Activated naive CD8-positive, alpha-beta T cell treated with anti-CD3 and anti-CD28 coated beads, Interleukin-2, amount 10 ng/mL, durations not matched to agents 7 days and 5 days (primary cell): ENCODE measurements at regions not wholly inside any gene's neighbourhood (a gene's known extent, or its start where the extent isn't known, plus 50 kb on each side); places are given as distances from the start of the nearest gene placed in this dataset.
A peak's percentile ranks its signal among the peaks of the same experiment; 100 is the strongest.
"Not testable (repeated sequence)": the region's sequence is repeated elsewhere in the genome, so short reads cannot be mapped to it uniquely, and the experiment has no call there.

Experiments
- ATAC-seq: fragments of 150-1000 bp; cut with Tn5 transposase; one replicate; pipeline ENCODE4 v1.10.0; 2021; ENCODE audit warnings: low read depth, moderate library complexity
- POLR2A ChIA-PET: fragments of 350-600 bp; sonication (Branson Sonifier 250); formaldehyde crosslinking; loops from one replicate; lab custom pipeline; 2021; ENCODE audit warnings: antibody characterized with exemption; lab: Charles Lee
- DNase-seq: peaks from one replicate; pipeline ENCODE4 v3.0.0; 2021
- H3K27ac Mint-ChIP-seq: one replicate; pipeline ENCODE4 v1.8.0; 2022; ENCODE audit warnings: mild to moderate bottlenecking, mixed read lengths
- H3K27me3 Mint-ChIP-seq: one replicate; pipeline ENCODE4 v1.8.0; 2022; ENCODE audit warnings: mild to moderate bottlenecking, moderate library complexity, mixed read lengths
- H3K36me3 Mint-ChIP-seq: one replicate; pipeline ENCODE4 v1.8.0; 2021; ENCODE audit warnings: mild to moderate bottlenecking, mixed read lengths
- H3K4me1 Mint-ChIP-seq: one replicate; pipeline ENCODE4 v1.8.0; 2021; ENCODE audit warnings: mixed read lengths
- H3K4me3 Mint-ChIP-seq: one replicate; pipeline ENCODE4 v1.8.0; 2022; ENCODE audit warnings: mild to moderate bottlenecking, moderate library complexity, mixed read lengths
- H3K9me3 Mint-ChIP-seq: one replicate; pipeline ENCODE4 v1.8.0; 2021; ENCODE audit warnings: mixed read lengths

DNA sequence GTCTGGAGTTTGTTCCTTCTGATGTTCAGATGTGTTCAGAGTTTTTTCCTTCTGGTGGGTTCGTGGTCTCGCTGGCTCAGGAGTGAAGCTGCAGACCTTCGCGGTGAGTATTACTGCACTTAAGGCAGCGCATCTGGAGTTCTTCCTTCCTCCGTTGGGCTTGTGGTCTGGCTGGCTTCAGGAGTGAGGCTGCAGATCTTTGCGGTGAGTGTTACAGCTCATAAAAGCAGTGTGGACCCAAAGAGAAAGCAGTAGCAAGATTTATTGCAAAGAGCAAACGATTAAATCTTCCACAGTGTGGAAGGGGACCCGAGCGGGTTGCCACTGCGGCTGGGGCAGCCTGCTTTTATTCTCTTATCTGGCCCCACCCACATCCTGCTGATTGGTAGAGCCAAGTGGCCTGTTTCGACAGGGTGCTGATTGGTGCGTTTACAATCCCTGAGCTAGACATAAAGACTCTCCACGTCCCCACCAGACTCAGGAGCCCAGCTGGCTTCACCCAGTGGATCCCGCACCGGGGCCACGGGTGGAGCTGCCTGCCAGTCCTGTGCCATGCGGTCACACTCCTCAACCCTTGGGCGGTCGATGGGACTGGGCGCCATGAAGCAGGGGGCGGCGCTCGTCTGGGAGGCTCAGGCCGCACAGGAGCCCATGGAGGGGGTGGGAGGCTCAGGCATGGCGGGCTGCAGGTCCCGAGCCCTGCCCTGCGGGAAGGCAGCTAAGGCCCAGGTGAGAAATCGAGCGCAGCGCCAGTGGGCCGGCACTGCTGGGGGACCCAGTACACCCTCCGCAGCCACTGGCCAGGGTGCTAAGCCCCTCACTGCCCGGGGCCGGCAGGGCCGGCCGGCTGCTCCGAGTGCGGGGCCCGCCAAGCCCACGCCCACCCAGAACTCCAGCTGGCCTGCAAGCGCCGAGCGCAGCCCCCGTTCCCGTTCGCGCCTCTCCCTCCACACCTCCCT lies 315.3 kb upstream of the SGK1 start:
- H3K27me3 Mint-ChIP-seq, result not testable (repeated sequence)
- H3K4me1 Mint-ChIP-seq, result peaks cover 23% of the 10 kb centered on the region

DNA sequence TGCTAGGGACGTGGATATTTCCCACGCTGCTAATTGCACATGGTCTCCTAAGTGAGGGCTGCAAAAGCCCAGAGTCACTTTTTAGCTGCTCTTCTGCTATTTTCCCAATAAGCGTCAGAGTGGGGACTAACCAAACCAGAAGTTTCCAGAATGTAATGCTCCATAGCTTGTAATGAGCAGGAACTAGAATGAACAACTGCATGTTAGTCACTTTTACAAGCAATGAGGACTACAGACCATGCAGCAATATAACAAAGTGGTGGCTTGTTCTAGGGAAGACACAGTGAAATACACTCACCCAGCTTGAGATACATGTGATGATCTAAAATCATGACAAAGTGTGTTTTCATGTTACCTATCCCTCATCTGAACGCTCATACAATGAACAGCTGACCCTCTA lies 314.1 kb upstream of the SGK1 start:
- Mint-ChIP-seq H3K27ac (no peak overlapping the region), H3K4me1 (peaks cover 16% of the 10 kb centered on the region), H3K9me3 (peaks cover 6% of the 10 kb centered on the region), H3K27me3 (no peaks in the 10 kb centered on the region), H3K4me3 (peak overlapping the region; percentile 15), H3K36me3 (no peaks in the 10 kb centered on the region)
- DNase-seq, result no peak
- no peak for ATAC-seq
- POLR2A ChIA-PET, result interaction anchor here (1.8 kb wide), 1 partner anchor 458 kb away, joined by 4 read pairs; no protein-coding TSS in a partner anchor

More for the DNA sequence above, 315.3 kb upstream of the SGK1 start:
- Mint-ChIP-seq H3K4me3 (peak overlapping the region; percentile 80), H3K27ac (peak overlapping the region; percentile 55)
- POLR2A ChIA-PET, result interaction anchor here (0.6 to 1.8 kb wide), 2 partner anchors 101 to 459 kb away, joined by 4 read pairs; no protein-coding TSS in a partner anchor
- H3K9me3 Mint-ChIP-seq, H3K36me3 Mint-ChIP-seq: not testable (repeated sequence)
- DNase-seq, result peak; percentile 50
- ATAC-seq, result peak; percentile 64

DNA sequence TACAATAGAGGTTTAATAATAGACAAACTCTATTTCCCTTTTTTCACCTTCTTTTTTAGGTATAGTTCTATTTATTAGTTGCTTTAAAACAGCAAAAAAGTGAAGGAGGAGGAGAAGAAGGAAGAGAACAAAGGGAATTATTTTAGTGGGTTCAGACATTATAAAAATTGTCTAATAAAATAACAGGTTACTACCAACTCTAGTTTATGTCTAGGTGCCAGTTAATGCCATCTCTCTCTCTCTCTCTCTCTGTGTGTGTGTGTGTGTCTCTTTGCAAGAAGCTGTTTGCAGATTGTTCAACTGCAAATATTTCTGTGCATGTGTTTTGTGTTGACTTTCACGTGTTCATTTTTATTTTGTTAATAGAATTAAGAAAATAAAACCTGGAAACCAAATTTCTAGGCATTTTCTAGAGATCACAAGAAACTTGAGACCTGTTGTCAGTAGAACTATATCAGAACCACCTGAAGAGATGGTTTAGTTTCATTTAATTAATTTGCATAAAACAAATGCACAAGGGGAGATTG lies 313.5 kb upstream of the SGK1 start:
- Mint-ChIP-seq H3K4me1 (peaks cover 15% of the 10 kb centered on the region), H3K27ac (no peak overlapping the region), H3K36me3 (no peaks in the 10 kb centered on the region), H3K9me3 (peaks cover 6% of the 10 kb centered on the region), H3K4me3 (no peak overlapping the region), H3K27me3 (no peaks in the 10 kb centered on the region)
- ATAC-seq, result no peak
- no peak for DNase-seq
- POLR2A ChIA-PET, result interaction anchor here (1.8 kb wide), 1 partner anchor 458 kb away, joined by 4 read pairs; no protein-coding TSS in a partner anchor

DNA sequence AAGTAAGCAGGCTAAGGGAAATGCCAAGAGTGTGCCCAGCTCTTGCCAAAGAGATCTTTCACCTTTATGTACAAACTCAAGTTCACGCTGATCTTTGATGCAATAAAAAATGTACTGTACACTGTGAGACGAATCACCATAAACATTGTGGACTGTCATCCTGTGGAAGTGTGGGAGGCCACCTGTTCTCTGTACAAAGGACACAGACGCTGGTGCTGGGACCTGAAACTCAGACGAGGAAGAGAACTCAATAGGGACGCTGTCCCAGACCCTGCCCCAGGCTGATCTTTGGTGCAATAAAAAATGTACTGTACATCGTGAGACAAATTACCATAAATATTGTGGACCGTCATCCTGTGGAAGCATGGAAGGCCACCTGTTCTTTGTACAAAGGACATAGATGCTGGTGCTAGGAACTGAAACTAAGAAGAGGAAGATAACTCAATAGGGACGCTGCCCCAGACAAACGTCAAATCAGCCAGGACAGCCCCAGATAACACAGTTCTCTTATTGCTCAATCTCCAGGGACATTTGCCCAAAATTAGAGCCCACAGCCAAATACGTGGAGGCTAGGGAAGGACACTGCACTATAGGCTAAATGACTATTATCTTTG lies 312.7 kb upstream of the SGK1 start:
- Mint-ChIP-seq H3K27ac (no peak overlapping the region), H3K36me3 (no peaks in the 10 kb centered on the region), H3K4me1 (peaks cover 14% of the 10 kb centered on the region), H3K9me3 (peaks cover 6% of the 10 kb centered on the region), H3K27me3 (no peaks in the 10 kb centered on the region), H3K4me3 (no peak overlapping the region)
- DNase-seq (no peak), ATAC-seq (no peak)
- POLR2A ChIA-PET, result no interaction called here

DNA sequence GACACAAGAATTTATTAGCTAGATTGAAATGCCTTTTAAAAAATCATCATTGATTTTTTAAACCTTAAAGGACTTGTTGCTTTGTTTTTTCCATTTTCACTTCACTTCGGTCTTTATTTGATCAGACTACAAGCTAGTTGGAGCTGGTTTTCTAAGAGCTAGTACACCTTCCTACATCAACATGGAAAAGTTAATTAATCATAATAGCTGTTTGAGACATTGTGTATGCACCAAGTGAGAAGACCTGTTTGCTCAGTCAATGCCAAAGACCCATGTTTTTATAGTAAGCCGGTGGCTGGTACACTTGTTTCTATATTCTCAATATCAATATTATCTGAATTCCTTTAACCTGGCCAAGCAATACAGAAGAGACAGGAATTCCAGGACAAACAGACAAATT lies 310.2 kb upstream of the SGK1 start:
- H3K27me3 Mint-ChIP-seq, result no peaks in the 10 kb centered on the region
- DNase-seq, result no peak
- H3K27ac Mint-ChIP-seq, result no peak overlapping the region
- POLR2A ChIA-PET, result no interaction called here
- H3K4me3 Mint-ChIP-seq, result no peak overlapping the region
- no peaks in the 10 kb centered on the region for H3K36me3 Mint-ChIP-seq
- no peaks in the 10 kb centered on the region for H3K9me3 Mint-ChIP-seq
- no peak for ATAC-seq
- peaks cover 11% of the 10 kb centered on the region for H3K4me1 Mint-ChIP-seq

DNA sequence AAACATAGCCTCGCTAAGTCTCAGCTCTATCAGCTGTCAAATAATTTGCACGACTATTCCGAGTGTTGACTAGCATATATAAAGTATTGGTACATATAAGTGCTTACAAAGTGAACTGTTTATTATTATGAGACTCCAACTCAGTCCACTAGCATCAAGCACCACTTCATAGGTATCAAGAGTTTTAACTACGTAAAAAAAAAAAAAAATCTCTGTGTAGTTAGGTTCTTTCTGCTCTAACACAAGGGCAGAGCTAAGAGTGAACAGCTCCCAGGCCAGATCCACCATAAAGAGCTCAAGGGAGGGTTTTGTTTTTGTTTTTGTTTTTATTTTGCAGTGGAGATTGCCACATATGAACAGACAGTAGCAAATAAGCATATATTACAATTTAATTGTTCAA lies 309.8 kb upstream of the SGK1 start:
- POLR2A ChIA-PET, result no interaction called here
- Mint-ChIP-seq H3K36me3 (no peaks in the 10 kb centered on the region), H3K4me3 (no peak overlapping the region), H3K9me3 (no peaks in the 10 kb centered on the region), H3K27ac (no peak overlapping the region), H3K4me1 (peaks cover 7% of the 10 kb centered on the region), H3K27me3 (peaks cover 2% of the 10 kb centered on the region)
- ATAC-seq, result no peak
- DNase-seq, result no peak

DNA sequence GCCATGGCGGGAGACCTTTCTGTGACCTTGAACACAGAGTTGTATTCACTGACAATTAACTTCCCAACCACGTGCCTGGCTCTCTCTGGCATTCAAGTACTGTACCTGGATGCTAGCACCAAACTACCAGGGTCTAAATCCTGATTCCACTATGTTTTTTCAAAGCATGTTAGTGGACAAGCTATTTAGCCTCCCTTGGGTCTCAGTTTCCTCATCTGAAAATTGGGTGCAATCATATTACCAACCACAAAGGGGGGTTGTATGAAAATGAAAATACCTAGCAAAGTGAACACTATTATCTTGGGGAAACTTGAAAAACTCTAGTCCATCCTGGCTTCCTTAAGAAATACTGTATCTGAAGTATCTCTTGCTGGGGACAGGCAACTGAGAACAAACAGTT lies 308.7 kb upstream of the SGK1 start:
- POLR2A ChIA-PET, result no interaction called here
- Mint-ChIP-seq H3K27ac (no peak overlapping the region), H3K4me3 (no peak overlapping the region), H3K4me1 (peaks cover 3% of the 10 kb centered on the region), H3K9me3 (no peaks in the 10 kb centered on the region), H3K27me3 (peaks cover 2% of the 10 kb centered on the region), H3K36me3 (no peaks in the 10 kb centered on the region)
- no peak for DNase-seq
- ATAC-seq, result no peak

DNA sequence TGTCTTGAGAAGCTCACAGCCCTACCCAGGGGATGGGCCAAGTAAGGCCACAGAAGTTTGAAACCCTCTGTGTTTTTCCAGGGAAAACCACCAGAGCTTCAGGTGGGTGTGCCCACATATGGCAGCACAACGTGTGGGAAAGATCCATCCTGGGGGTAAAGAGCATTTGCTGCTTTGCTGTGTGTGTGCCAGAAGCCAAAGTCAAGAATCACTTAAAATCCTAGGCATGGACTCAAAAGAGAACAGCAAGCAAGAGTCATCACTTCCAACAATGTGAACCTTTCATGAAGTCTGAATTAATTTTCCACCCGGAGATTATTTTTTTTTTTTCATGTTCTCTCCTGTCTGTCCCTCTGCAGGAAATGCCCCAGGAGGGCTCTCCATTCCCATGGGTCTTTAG lies 308.2 kb upstream of the SGK1 start:
- POLR2A ChIA-PET, result no interaction called here
- no peak for DNase-seq
- Mint-ChIP-seq H3K9me3 (no peaks in the 10 kb centered on the region), H3K4me3 (no peak overlapping the region), H3K36me3 (no peaks in the 10 kb centered on the region), H3K27ac (no peak overlapping the region), H3K4me1 (peaks cover 3% of the 10 kb centered on the region), H3K27me3 (peaks cover 3% of the 10 kb centered on the region)
- no peak for ATAC-seq

DNA sequence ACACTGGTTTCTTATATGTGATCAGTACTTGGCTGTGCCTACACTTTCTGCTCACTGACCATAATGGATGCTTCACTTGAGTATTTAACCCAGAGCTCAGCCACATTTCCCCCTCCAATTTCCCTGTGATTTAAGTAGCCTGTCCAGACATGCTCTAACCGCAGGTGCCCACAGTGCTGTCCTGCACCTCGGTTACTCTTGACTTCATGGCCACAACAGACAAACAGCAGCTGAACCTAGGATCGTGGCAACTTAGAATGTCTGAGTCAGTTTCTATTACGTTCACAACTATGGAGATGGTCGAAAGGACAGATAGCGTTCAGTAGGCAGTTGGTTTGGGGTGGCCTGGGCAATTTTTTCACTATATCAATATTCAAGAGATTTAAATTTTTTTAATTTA lies 306.9 kb upstream of the SGK1 start:
- Mint-ChIP-seq H3K4me3 (no peak overlapping the region), H3K4me1 (peaks cover 3% of the 10 kb centered on the region), H3K27ac (no peak overlapping the region), H3K36me3 (no peaks in the 10 kb centered on the region), H3K27me3 (peaks cover 5% of the 10 kb centered on the region), H3K9me3 (no peaks in the 10 kb centered on the region)
- POLR2A ChIA-PET, result no interaction called here
- ATAC-seq, result no peak
- no peak for DNase-seq

DNA sequence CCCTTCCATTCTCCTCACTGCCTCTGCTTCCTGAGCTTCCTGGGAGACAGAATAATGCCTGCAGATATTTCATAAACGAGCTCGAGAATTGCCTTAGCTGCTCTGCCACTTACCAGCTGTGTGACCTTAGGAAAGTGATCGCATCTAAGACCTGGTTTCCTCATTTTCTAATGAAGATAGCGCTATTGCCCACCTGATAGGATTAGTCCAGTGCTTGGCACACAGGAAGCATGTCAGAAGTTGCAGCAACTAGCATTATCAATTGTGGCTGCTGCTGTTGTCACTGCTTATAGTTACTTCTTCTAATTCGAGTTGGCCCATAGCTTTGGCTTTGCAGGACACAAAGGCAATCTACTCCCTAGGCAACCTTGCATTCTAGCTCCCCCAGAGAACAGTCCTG lies 305.5 kb upstream of the SGK1 start:
- Mint-ChIP-seq H3K27ac (no peak overlapping the region), H3K9me3 (no peaks in the 10 kb centered on the region), H3K27me3 (peaks cover 10% of the 10 kb centered on the region), H3K4me1 (peaks cover 3% of the 10 kb centered on the region), H3K36me3 (no peaks in the 10 kb centered on the region), H3K4me3 (no peak overlapping the region)
- DNase-seq (no peak), ATAC-seq (no peak)
- POLR2A ChIA-PET, result no interaction called here

DNA sequence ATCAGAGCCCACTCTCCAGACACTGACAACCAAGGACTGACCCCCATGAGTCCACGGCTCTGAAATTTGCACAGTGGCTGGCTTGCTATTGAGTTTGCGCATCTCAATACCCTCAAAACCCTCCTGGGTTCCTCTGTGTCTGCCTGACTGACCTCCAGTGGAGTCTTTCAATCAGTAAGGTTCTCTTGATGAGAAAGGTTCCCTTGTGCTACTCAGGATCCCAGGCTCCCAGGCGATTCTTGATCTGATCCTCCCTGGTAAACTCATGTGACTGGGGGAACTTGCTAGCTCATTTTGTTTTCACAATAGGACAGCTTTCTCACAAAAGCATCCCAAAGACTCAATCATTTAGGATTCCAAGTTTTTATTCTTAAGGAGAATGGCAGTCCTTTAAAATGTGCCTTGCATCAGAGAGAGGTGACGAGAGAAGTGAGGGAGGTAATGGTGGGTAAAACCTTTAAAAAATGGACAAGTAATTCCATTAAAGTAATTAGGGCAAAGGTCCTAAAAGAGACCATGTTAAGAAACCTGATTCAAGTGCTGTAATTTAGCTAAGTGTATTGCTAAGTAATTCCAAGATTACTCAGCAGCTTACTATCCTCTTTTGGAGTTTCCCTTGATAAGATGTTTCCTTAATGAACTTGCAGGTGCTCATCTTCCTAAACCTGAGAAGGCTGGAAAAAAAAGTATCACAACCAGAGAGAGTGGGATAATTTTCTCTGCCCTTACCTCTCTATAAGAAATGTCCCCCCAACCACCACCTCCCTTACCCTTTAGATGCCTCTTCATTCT lies 304.7 kb upstream of the SGK1 start:
- Mint-ChIP-seq H3K27ac (no peak overlapping the region), H3K4me3 (no peak overlapping the region), H3K27me3 (peaks cover 12% of the 10 kb centered on the region), H3K36me3 (no peaks in the 10 kb centered on the region), H3K9me3 (no peaks in the 10 kb centered on the region), H3K4me1 (peaks cover 3% of the 10 kb centered on the region)
- no peak for DNase-seq
- POLR2A ChIA-PET, result no interaction called here
- no peak for ATAC-seq

DNA sequence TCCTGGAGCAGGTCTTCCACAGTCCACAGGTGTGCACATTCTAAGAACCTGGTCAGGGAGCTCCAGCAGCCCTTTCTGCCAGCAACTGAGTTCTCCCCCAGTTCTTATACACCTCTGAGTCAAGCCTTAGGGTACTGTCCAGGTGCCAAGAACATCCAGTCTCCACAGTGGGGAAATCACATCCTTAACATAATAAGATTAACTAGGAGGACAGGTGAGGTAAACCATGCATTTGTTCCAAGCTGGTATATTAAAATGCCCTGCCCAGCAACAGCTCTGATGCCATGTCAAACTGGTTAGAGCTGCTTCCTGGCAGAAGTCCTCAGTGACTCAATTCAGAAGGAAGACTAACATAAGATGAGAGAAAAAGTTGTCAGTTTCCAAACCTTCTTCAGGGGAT lies 303.9 kb upstream of the SGK1 start:
- H3K4me3 Mint-ChIP-seq, result no peak overlapping the region
- H3K27ac Mint-ChIP-seq, result no peak overlapping the region
- H3K9me3 Mint-ChIP-seq, result no peaks in the 10 kb centered on the region
- ATAC-seq (no peak), DNase-seq (no peak)
- POLR2A ChIA-PET, result no interaction called here
- no peaks in the 10 kb centered on the region for H3K36me3 Mint-ChIP-seq
- peaks cover 3% of the 10 kb centered on the region for H3K4me1 Mint-ChIP-seq
- H3K27me3 Mint-ChIP-seq, result peaks cover 15% of the 10 kb centered on the region

DNA sequence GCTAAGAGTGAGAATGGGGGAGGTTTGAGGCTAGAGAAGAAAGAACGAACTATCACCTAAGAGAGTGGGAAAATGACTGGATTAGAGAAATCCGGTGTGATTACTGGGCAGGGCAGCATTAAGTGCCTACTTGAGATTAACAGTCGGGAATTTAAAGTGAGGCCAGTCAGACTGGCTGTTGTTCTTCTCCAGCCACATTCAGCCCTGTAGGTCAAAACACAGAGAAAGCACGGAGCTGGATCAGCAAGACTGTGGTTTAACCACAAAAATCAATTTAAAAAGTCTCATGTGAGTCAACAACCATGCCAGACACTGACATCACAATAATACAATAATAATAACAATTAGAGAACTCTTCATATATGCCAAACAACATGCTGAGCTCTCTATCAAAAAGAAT lies 301.9 kb upstream of the SGK1 start:
- no peak overlapping the region for H3K4me3 Mint-ChIP-seq
- peaks cover 15% of the 10 kb centered on the region for H3K27me3 Mint-ChIP-seq
- H3K27ac Mint-ChIP-seq, result no peak overlapping the region
- ATAC-seq, result no peak
- H3K4me1 Mint-ChIP-seq, result no peaks in the 10 kb centered on the region
- H3K36me3 Mint-ChIP-seq, result no peaks in the 10 kb centered on the region
- no peaks in the 10 kb centered on the region for H3K9me3 Mint-ChIP-seq
- POLR2A ChIA-PET, result interaction anchor here (0.5 kb wide), 1 partner anchor 239 kb away, joined by 7 read pairs; no protein-coding TSS in a partner anchor
- no peak for DNase-seq
